ENCODE measurements at regions not wholly inside any gene's neighbourhood (a gene's known extent, or its start where the extent isn't known, plus 50 kb on each side); places are given as distances from the start of the nearest gene placed in this dataset.
"Not testable (repeated sequence)": the region's sequence is repeated elsewhere in the genome, so short reads cannot be mapped to it uniquely, and the experiment has no call there.

- DNase-seq (ENCODE audit: insufficient read length): no peak
- no peak for FAIRE-seq
These were observed 151.8 kb upstream of the DPH6 start for GRCh38 chr15:35697549-35698299.

GRCh38 chr15:35698331-35698730 lies 152.4 kb upstream of the DPH6 start:
- FAIRE-seq: no peak
- TF ChIP-seq TAF1 (IDR thresholded peaks at IDR 0.05; ENCODE audit: borderline replicate concordance, low read depth, low read length): no peak
- TF ChIP-seq POLR2A (IDR thresholded peaks at IDR 0.05; ENCODE audit: low read depth, low read length): no peak
- no peak for TF ChIP-seq POLR2AphosphoS5 (IDR thresholded peaks at IDR 0.05; ENCODE audit: low read depth, low read length)
- no peak for DNase-seq (ENCODE audit: insufficient read length)

More at GRCh38 chr15:35697549-35698299, 151.8 kb upstream of the DPH6 start:
- TF ChIP-seq POLR2AphosphoS5 (IDR thresholded peaks at IDR 0.05; ENCODE audit: low read depth, low read length): no peak
- TF ChIP-seq TAF1 (IDR thresholded peaks at IDR 0.05; ENCODE audit: borderline replicate concordance, low read depth, low read length): no peak
- TF ChIP-seq POLR2A (IDR thresholded peaks at IDR 0.05; ENCODE audit: low read depth, low read length): no peak

- TF ChIP-seq TAF1 (IDR thresholded peaks at IDR 0.05; ENCODE audit: borderline replicate concordance, low read depth, low read length) (no peak), POLR2AphosphoS5 (IDR thresholded peaks at IDR 0.05; ENCODE audit: low read depth, low read length) (no peak), POLR2A (IDR thresholded peaks at IDR 0.05; ENCODE audit: low read depth, low read length) (no peak)
- FAIRE-seq (no peak), DNase-seq (ENCODE audit: insufficient read length) (no peak)
These were observed 153.1 kb upstream of the DPH6 start for GRCh38 chr15:35698966-35699575.

DNA sequence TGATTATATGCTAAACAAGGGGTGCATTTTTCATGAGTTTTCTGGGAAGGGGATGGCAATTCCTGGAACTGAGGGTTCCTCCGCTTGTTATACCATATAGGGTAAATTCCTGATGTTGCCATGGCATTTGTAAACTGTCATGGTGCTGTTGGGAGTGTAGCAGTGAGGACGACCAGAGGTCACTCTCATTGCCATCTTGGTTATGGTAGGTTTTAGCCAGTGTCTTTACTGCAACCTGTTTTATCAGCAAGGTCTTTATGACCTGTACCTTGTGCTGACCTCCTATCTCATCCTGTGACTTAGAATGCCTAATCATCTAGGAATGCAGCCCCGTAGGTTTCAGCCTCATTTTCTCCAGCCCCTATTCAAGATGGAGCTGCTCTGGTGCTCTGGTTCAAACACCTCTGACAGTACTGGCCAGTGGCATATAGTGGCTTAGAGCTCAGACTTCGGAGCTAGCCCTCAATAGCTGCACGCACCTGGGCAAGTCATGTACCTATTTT lies 154.2 kb upstream of the DPH6 start:
- not testable (repeated sequence) for DNase-seq (ENCODE audit: insufficient read length); FAIRE-seq

DNA sequence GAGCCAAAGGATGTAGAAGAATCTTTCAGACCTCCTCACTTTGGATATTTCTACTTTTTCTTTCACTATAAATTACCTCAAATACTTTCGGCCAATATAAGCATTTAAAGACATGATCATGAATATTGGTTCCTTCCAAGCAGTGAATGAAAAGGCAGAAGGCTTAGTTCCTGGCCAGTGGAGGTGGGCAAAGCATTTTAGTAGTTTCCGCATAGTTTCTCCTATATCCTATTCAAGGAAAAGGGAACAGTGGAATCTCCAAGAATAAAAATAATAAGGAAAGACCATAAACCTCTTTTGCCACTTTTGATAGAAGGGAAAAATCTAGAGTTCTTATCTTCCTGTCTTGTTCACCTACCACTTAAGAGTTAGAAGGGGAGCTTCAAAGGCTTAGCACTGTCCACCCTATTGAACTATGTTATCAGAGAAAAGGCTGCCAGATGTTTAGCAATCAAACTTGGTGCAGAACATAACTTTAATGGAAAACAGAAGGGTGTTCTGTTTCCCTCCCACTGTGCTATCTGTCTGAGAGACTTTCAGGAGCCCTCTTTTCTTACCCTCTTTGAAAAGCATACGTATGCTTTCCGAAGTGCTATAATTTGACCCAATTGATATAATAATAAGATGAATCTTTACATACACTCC lies 155.6 kb upstream of the DPH6 start:
- DNase-seq (ENCODE audit: insufficient read length) (no peak), FAIRE-seq (no peak)
- TF ChIP-seq POLR2A (IDR thresholded peaks at IDR 0.05; ENCODE audit: low read depth, low read length) (no peak), TAF1 (IDR thresholded peaks at IDR 0.05; ENCODE audit: borderline replicate concordance, low read depth, low read length) (no peak), POLR2AphosphoS5 (IDR thresholded peaks at IDR 0.05; ENCODE audit: low read depth, low read length) (no peak)

DNA sequence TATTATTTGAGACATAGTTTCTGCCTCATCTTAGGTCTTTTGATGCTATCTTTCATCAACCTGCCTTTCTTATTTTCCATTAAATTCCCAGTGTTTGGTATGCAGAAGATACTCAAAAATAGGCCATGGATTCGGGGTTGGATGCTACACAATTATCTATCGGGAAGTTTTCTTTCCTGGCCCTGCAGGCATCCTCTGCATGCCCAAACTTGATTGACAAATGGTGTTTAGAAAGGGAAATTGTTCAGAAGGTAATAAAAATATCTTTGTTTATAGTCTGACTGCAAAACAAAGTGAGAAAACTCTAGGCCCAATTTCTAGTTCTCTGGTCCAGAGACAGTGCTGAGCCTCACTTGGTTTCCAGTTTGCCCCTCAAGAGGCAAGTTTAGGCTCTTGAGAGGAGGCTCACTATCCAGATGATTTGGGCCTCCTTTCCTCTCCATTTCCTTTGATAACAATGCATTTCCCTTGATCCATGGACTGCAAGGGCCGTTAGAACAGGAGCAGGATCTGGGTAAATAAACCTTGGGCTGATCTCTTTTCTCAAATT lies 157.1 kb upstream of the DPH6 start:
- DNase-seq (ENCODE audit: insufficient read length) (no peak), FAIRE-seq (no peak)
- TF ChIP-seq POLR2A (IDR thresholded peaks at IDR 0.05; ENCODE audit: low read depth, low read length) (no peak), TAF1 (IDR thresholded peaks at IDR 0.05; ENCODE audit: borderline replicate concordance, low read depth, low read length) (no peak), POLR2AphosphoS5 (IDR thresholded peaks at IDR 0.05; ENCODE audit: low read depth, low read length) (no peak)

DNA sequence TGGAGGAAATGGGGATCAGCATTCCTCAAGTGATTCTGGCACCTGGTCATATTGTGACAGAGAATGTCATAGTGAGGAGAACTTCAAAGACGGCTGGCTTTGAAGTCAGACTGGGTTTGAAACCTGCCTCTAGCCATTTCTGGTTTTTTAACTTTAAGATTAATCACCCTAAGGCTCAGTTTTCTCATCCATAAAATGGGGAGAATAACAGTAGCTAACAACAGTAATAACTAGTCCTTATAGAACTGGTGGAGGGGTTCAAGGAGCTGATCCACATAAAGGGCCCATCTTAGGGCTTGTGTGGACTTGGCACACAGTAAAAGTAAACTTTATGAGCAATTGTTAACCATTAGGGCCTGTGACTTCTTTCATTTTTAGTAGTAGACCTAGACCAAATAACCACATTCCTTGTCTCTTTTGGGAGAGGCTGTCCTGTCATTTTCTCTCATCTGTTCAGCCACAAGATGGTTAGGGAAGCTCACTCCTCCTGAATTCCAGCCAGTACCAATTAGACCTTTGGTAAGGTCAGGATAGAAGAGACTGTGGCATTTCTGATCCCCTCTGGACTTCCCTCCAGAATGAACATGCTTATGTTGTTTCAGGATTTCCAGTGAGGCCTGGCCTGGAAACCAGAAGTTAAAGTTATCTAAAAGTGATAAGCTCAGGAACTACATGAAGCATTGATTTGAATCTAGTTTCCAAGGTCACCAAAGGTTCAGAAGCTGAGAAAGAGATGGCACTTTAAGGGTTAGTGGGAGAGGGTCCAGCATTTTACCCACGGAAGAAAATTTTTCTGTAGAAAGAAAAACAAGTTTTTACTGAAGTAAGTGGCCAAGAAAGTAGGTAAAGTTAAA lies 159.3 kb upstream of the DPH6 start:
- FAIRE-seq (no peak), DNase-seq (ENCODE audit: insufficient read length) (no peak)
- TF ChIP-seq POLR2AphosphoS5 (IDR thresholded peaks at IDR 0.05; ENCODE audit: low read depth, low read length) (no peak), POLR2A (IDR thresholded peaks at IDR 0.05; ENCODE audit: low read depth, low read length) (no peak), TAF1 (IDR thresholded peaks at IDR 0.05; ENCODE audit: borderline replicate concordance, low read depth, low read length) (no peak)

- no peak for DNase-seq (ENCODE audit: insufficient read length)
- no peak for FAIRE-seq
- TF ChIP-seq POLR2AphosphoS5 (IDR thresholded peaks at IDR 0.05; ENCODE audit: low read depth, low read length) (no peak), POLR2A (IDR thresholded peaks at IDR 0.05; ENCODE audit: low read depth, low read length) (no peak), TAF1 (IDR thresholded peaks at IDR 0.05; ENCODE audit: borderline replicate concordance, low read depth, low read length) (no peak)
These were observed 160.1 kb upstream of the DPH6 start for GRCh38 chr15:35705884-35706585.

GRCh38 chr15:35712956-35713355 lies 167.0 kb upstream of the DPH6 start:
- DNase-seq (ENCODE audit: insufficient read length): no peak
- TF ChIP-seq POLR2AphosphoS5 (IDR thresholded peaks at IDR 0.05; ENCODE audit: low read depth, low read length) (no peak), TAF1 (IDR thresholded peaks at IDR 0.05; ENCODE audit: borderline replicate concordance, low read depth, low read length) (no peak), POLR2A (IDR thresholded peaks at IDR 0.05; ENCODE audit: low read depth, low read length) (no peak)
- FAIRE-seq: no peak

- FAIRE-seq: no peak
- TF ChIP-seq TAF1 (IDR thresholded peaks at IDR 0.05; ENCODE audit: borderline replicate concordance, low read depth, low read length): no peak
- no peak for TF ChIP-seq POLR2AphosphoS5 (IDR thresholded peaks at IDR 0.05; ENCODE audit: low read depth, low read length)
- no peak for TF ChIP-seq POLR2A (IDR thresholded peaks at IDR 0.05; ENCODE audit: low read depth, low read length)
These were observed 167.8 kb upstream of the DPH6 start for GRCh38 chr15:35713733-35714132.

More at GRCh38 chr15:35713733-35714132, 167.8 kb upstream of the DPH6 start:
- no peak for DNase-seq (ENCODE audit: insufficient read length)
